HG02678 (cell line): ENCODE measurements at regions not wholly inside any gene's neighbourhood (a gene's known extent, or its start where the extent isn't known, plus 50 kb on each side); places are given as distances from the start of the nearest gene placed in this dataset.
"Not testable (repeated sequence)": the region's sequence is repeated elsewhere in the genome, so short reads cannot be mapped to it uniquely, and the experiment has no call there.

Source experiments
- ATAC-seq: cut with Tn5 transposase; IDR thresholded peaks from one replicate; pipeline ENCODE4 v1.9.1; 2021; ENCODE audit warnings: mild to moderate bottlenecking, moderate library complexity; ENCODE audit not compliant: unreplicated experiment

- ATAC-seq: no peak
Observed at GRCh38 chr2:220569112-220569897, 941.9 kb downstream of the SLC4A3 start.

- no peak for ATAC-seq
Observed at GRCh38 chr2:220572385-220572784, 945.0 kb downstream of the SLC4A3 start.

GRCh38 chr2:220574038-220574437 lies 946.6 kb downstream of the SLC4A3 start:
- ATAC-seq: no peak

DNA sequence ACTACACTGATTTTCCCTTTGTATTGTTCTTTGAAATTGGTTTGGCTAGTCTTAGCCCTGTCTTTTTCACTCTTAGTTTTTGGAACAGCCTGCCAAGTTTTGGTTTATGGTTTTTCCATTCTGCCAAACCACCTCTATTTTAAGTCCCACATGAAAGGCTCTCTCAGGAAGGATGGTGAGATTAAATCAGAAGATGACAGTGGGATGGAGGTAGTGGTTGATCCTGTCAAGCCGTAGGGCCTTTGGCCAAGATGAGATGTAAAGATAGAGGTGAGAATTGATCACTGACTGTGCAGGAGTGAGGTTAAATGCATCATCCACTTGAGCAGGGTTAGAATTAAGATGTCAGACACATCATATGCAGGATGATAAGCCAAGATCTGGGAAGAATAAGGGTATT lies 948.5 kb downstream of the SLC4A3 start:
- ATAC-seq: no peak

DNA sequence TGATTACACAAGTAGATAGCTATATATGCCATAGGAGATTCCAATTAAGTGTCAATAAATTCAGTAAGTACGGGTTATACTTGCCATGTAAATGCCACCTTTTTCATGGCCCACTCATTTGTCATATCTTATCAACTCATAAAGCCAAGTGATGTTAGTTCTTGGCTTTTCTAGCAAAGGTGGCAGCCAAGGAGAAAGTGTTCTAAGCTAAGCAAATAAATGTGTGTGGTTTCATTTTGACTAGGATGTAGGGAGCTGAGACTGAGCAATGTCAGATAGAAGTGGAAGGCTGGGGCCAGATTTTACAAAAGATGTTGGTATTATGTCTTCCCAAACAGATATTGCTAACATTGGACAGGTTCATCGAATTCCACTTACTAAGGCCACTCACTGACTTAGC lies 952.0 kb downstream of the SLC4A3 start:
- no peak for ATAC-seq

- no peak for ATAC-seq
Observed at GRCh38 chr2:220580113-220580512, 952.7 kb downstream of the SLC4A3 start.

DNA sequence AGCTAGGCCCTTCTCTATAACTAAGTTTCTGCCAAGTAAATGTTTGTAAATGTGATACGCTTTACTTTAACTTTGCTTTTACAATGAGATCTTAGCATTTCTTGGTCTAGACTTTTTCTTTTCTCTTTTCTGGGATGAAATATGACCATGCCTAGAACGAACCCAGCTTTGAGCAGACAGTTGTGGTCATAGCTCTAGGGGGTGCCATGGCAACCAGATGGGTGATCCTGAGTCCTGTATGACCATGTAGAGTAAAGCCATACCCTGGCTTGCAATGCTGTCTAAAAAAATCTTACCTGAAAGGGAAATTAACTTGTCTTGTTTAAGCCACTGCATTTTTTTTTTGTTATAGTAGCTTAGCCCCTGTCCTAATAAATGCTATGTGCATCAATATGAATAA lies 956.3 kb downstream of the SLC4A3 start:
- ATAC-seq: no peak

- ATAC-seq: no peak
Observed at GRCh38 chr2:220585241-220585640, 957.8 kb downstream of the SLC4A3 start.

- no peak for ATAC-seq
Observed at GRCh38 chr2:220586980-220587530, 959.6 kb downstream of the SLC4A3 start.

GRCh38 chr2:220588148-220588547 lies 960.7 kb downstream of the SLC4A3 start:
- ATAC-seq: no peak

- ATAC-seq: no peak
Observed at GRCh38 chr2:220590476-220590875, 963.0 kb downstream of the SLC4A3 start.

- ATAC-seq: no peak
Observed at GRCh38 chr2:220593526-220593925, 966.1 kb downstream of the SLC4A3 start.

DNA sequence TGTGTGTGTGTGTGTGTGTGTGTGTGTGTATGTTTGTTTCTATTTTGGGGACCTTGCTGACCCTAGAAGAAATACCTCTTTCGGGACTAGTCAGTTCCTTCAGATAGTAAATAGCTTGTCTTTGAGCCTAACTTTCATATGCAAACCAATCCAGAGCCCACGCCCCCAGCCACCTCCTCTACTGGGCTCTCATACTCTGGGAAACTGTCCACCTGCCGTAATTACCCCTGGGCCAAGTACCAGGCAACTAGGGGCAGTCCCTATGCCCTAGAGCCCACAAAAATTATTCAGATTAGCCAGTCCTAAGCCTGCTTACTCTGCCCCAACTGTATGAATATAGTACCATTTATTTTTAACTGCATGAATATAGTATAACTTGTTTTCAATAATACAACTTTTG lies 970.4 kb downstream of the EPHA4 start:
- no peak for ATAC-seq

- ATAC-seq: not testable (repeated sequence)
Observed at GRCh38 chr2:220613004-220613403, 959.1 kb downstream of the EPHA4 start.

DNA sequence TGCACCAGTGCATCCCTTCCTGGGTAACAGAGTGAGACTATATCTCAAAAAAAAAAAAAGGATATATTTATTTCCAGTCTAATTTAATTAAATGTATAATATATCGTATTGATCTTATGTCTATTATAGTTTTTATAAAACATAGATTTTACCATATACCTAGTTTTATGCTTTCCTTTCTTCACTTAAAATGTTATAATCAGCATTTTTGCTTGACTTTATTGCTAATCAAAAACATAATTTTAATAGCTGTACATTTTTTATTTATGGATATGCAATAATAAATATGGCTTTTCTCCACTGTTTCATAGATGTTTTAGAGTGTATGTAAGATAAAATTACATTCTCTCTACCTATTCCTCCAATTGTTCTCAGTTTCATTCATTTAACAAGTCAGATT lies 958.0 kb downstream of the EPHA4 start:
- ATAC-seq: no peak

DNA sequence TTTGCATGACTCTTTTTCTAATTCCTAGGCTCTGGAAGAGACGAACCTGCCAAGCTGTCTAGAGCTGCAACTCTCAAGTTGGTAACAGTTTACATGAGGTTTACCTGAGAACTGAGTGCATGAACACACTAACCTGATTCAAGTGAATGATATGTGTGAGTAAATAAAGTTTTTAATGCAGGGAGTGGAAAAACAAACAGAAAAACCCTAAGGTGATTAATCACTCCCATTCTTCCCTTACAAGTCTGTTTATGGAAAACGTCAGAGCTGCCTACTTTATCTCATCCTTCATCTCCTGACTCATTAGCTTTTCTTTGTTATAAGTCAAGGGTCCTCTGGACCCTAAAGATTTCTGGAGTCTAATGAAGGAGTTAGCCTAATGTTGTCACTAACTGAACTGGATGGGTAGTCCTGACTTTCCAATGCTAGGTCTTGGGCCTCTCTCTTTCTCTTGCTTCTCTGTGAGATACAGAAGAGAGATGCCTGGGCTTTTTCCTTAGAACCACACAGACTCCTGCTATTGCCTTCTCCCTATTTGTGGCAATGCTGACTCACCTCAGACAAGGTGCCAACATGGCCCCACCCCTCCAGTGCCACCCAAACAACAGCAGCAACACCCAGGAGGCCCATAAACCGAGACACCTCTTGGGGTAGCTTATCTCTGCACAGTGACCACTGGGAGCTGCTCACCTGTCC lies 952.4 kb downstream of the EPHA4 start:
- ATAC-seq: no peak

DNA sequence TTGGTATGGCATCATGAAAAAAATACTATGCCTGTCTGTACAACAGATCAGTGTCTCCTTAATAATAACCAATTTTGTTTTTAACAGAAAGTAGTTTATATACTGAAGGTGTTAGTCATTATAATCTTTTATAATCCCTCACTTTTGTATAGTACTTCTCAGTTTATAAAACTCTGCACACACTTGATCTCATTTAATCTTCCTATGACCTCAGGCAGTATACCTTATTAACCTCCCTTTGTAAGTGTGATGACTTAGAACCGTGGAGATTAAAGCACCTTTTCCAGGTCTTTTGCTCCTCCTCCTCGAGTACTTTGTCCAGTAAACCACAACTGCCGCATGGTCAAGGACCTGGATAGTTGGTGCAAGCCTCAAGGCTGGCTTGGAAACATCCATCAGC lies 945.5 kb downstream of the EPHA4 start:
- ATAC-seq: no peak

DNA sequence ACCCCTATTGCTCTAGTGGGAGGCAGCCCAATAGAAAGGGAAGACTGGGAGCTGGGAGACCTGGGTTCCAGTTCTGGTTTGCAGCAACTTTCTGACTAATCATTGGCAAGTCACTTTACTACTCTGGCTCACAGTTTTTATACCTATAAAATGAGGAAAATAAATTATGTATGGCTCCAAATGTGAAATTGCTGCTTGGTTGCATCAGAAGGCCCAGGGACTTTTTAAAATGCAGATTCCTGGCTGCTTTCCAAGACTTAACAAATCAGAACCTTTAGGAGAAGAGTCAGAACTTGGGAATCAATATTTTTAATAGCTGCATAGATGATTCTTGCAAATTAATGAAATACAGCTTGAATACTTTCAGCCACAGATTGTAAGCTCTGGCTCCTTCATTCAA lies 943.9 kb downstream of the EPHA4 start:
- ATAC-seq: no peak

GRCh38 chr2:220641137-220641536 lies 931.0 kb downstream of the EPHA4 start:
- no peak for ATAC-seq

DNA sequence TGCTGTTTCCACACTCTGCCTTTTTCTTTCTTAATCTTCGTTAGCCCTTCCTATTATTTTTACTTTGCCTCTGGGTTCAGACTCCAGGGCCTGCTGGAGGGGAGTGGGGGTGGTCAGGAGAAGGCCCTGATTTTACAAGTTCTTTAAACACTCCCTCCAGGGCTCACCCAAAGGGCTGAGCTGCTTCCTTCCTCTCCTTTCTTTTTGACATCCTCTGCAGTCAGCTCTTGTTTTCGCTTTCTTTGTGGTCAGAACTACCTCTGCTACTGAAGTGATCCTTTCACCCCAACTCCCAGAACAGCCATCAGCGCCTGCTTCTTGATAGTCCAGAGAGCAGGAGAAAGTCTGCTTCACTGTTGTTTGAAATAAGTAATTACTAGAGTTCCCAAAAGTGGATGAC lies 925.7 kb downstream of the EPHA4 start:
- ATAC-seq: no peak

GRCh38 chr2:220648628-220649027 lies 923.5 kb downstream of the EPHA4 start:
- ATAC-seq: no peak

DNA sequence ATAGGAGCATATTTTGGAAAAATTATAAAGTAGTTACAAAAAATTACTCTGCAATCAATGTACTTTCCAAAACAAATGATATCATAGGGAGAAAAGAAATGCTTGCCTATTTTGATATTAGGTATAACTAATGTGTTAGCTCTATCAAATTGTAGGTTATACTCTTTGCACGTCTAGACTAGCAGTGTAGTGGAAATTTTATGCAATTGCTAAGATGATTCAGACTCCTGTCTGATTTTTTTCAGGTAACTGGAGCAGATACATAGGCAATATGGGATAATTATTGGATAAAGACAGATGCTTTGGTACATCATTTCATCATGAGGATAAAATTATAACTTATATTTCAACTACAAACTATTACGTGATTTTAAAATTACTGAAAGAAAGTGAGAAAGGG lies 918.3 kb downstream of the EPHA4 start:
- ATAC-seq: no peak
